ENCODE measurements at regions not wholly inside any gene's neighbourhood (a gene's known extent, or its start where the extent isn't known, plus 50 kb on each side); places are given as distances from the start of the nearest gene placed in this dataset.

DNA sequence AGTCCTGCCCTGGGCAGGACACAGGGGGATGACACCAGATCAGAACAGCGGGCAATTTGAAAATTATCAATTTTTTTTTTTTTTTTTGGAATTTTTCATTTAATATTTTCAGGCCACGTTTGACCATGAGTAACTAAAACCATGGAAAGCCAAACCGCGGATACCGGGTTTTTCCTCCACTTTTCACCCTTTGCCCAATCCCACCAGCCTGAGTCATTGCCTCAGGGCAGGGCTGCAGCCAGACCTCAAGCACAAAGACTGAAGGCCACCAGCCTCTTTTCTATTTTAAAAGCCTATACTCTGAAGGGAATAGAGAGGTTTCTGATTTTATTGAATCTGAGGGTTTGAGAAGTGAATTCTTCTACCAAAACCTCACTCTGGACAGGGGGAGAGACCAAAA lies 381.1 kb downstream of the IRS1 start:
- no peak overlapping the region for H3K27ac ChIP-seq (ENCODE audit: insufficient read depth, low read length)
- TF ChIP-seq, protein P1, sequence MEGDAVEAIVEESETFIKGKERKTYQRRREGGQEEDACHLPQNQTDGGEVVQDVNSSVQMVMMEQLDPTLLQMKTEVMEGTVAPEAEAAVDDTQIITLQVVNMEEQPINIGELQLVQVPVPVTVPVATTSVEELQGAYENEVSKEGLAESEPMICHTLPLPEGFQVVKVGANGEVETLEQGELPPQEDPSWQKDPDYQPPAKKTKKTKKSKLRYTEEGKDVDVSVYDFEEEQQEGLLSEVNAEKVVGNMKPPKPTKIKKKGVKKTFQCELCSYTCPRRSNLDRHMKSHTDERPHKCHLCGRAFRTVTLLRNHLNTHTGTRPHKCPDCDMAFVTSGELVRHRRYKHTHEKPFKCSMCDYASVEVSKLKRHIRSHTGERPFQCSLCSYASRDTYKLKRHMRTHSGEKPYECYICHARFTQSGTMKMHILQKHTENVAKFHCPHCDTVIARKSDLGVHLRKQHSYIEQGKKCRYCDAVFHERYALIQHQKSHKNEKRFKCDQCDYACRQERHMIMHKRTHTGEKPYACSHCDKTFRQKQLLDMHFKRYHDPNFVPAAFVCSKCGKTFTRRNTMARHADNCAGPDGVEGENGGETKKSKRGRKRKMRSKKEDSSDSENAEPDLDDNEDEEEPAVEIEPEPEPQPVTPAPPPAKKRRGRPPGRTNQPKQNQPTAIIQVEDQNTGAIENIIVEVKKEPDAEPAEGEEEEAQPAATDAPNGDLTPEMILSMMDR (conservative IDR thresholded peaks at IDR 0.05 in 1 of 2, IDR thresholded peaks at IDR 0.05 in 1 of 2; ENCODE audit: low read depth in 1 of 2, low read length in 2 of 2): no peak
- no peak for TF ChIP-seq EZH2 (IDR thresholded peaks at IDR 0.05; ENCODE audit: low read length, missing control alignments)
- H3K27me3 ChIP-seq (ENCODE audit: control insufficient read depth, insufficient read depth, low read length): no peaks in the 10 kb centered on the region
- H3K9me3 ChIP-seq (ENCODE audit: control insufficient read depth, insufficient read depth, low read depth, low read length): no peaks in the 10 kb centered on the region
- no peak for DNase-seq (ENCODE audit: low read depth in 2 of 2)
- no peaks in the 10 kb centered on the region for H4K20me1 ChIP-seq (ENCODE audit: control insufficient read depth, extremely low read depth, insufficient read depth, low read length)
- H3K9ac ChIP-seq (ENCODE audit: insufficient read depth, low read length): no peak overlapping the region
- H3K4me2 ChIP-seq (ENCODE audit: extremely low read depth, insufficient read depth, low read length): no peak overlapping the region
- no peaks in the 10 kb centered on the region for H3K36me3 ChIP-seq (ENCODE audit: control insufficient read depth, insufficient read depth, low read length)
- no peak overlapping the region for H3K4me3 ChIP-seq (replicated peaks in 1 of 4; ENCODE audit: control extremely low read depth in 1 of 4, insufficient read depth in 1 of 4, low read depth in 3 of 4, low read length in 4 of 4)
- H3K4me1 ChIP-seq (ENCODE audit: control insufficient read depth, extremely low read depth, insufficient read depth, low read length): peaks cover 4% of the 10 kb centered on the region
- no peak overlapping the region for H2AFZ ChIP-seq (ENCODE audit: low read length)
- H3K79me2 ChIP-seq (ENCODE audit: control insufficient read depth, insufficient read depth, low read length): no peaks in the 10 kb centered on the region

DNA sequence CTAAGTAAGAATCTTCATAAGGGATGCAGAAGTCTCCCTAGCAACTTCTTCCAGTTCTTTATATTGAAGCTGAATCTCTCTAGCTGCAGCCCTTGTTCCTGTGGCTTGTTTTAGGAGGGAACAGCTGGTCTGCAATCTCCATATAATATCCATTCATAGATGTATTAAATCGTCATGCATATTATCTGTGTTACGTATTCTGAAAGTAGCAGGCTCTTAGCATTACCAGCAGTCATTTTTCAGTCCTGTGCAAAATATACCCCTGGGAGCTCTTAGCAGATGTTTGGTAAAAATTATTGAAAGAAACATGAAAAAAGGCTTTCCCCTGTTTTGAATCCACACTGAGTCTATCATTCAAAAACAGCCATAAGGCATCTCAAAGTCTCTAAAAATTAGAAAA lies 385.3 kb downstream of the IRS1 start:
- DNase-seq (ENCODE audit: low read depth in 2 of 2): peak in 1 of 2 donors; percentile 43
- H3K9ac ChIP-seq (ENCODE audit: insufficient read depth, low read length): no peak overlapping the region
- H2AFZ ChIP-seq (ENCODE audit: low read length): no peak overlapping the region
- H3K36me3 ChIP-seq (ENCODE audit: control insufficient read depth, insufficient read depth, low read length): no peaks in the 10 kb centered on the region
- H3K9me3 ChIP-seq (ENCODE audit: control insufficient read depth, insufficient read depth, low read depth, low read length): no peaks in the 10 kb centered on the region
- no peaks in the 10 kb centered on the region for H3K27me3 ChIP-seq (ENCODE audit: control insufficient read depth, insufficient read depth, low read length)
- no peaks in the 10 kb centered on the region for H3K4me1 ChIP-seq (ENCODE audit: control insufficient read depth, extremely low read depth, insufficient read depth, low read length)
- TF ChIP-seq, protein P1 (conservative IDR thresholded peaks at IDR 0.05 in 1 of 2, IDR thresholded peaks at IDR 0.05 in 1 of 2; ENCODE audit: low read depth in 1 of 2, low read length in 2 of 2): no peak
- no peak for TF ChIP-seq EZH2 (IDR thresholded peaks at IDR 0.05; ENCODE audit: low read length, missing control alignments)
- H4K20me1 ChIP-seq (ENCODE audit: control insufficient read depth, extremely low read depth, insufficient read depth, low read length): no peaks in the 10 kb centered on the region
- no peak overlapping the region for H3K27ac ChIP-seq (ENCODE audit: insufficient read depth, low read length)
- H3K4me3 ChIP-seq (replicated peaks in 1 of 4; ENCODE audit: control extremely low read depth in 1 of 4, insufficient read depth in 1 of 4, low read depth in 3 of 4, low read length in 4 of 4): no peak overlapping the region
- no peak overlapping the region for H3K4me2 ChIP-seq (ENCODE audit: extremely low read depth, insufficient read depth, low read length)
- H3K79me2 ChIP-seq (ENCODE audit: control insufficient read depth, insufficient read depth, low read length): no peaks in the 10 kb centered on the region

DNA sequence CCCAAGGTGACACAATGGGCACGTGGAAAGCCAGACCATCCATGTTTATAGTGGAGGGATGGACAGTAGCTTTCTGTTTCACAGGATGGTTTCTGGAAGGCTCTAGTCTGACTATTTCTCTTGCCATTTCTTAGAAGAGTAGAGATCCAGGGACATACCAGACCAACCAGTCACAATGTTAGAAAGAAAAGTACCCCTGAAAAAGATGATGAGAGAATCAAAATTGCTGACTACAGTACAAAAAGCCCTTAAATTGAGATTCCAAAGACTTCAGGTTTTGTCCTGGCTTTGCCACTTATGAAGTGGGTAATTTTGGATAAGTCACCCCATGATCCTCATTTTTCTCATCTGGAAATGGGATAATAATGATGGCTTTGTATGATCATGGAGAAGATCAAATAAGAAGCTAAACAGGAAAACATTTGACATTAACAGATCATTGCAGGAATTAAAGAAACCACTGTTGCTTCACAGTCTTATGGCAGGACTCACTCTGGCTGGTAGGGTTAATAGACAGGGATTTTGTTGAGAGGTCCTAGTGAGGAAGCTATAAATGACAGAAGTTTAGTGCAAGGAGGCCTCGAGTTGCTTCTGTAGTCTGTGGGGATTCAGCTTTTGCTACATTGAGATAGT lies 386.0 kb downstream of the IRS1 start:
- DNase-seq (ENCODE audit: low read depth in 2 of 2): no peak
- Histone ChIP-seq H3K4me2 (ENCODE audit: extremely low read depth, insufficient read depth, low read length) (no peak overlapping the region), H3K79me2 (ENCODE audit: control insufficient read depth, insufficient read depth, low read length) (no peaks in the 10 kb centered on the region), H3K9me3 (ENCODE audit: control insufficient read depth, insufficient read depth, low read depth, low read length) (no peaks in the 10 kb centered on the region), H2AFZ (ENCODE audit: low read length) (peak overlapping the region; percentile 2), H3K4me3 (replicated peaks in 1 of 4; ENCODE audit: control extremely low read depth in 1 of 4, insufficient read depth in 1 of 4, low read depth in 3 of 4, low read length in 4 of 4) (no peak overlapping the region), H4K20me1 (ENCODE audit: control insufficient read depth, extremely low read depth, insufficient read depth, low read length) (no peaks in the 10 kb centered on the region), H3K4me1 (ENCODE audit: control insufficient read depth, extremely low read depth, insufficient read depth, low read length) (no peaks in the 10 kb centered on the region), H3K36me3 (ENCODE audit: control insufficient read depth, insufficient read depth, low read length) (no peaks in the 10 kb centered on the region), H3K9ac (ENCODE audit: insufficient read depth, low read length) (no peak overlapping the region), H3K27ac (ENCODE audit: insufficient read depth, low read length) (no peak overlapping the region), H3K27me3 (ENCODE audit: control insufficient read depth, insufficient read depth, low read length) (no peaks in the 10 kb centered on the region)
- no peak for TF ChIP-seq EZH2 (IDR thresholded peaks at IDR 0.05; ENCODE audit: low read length, missing control alignments)
- TF ChIP-seq, protein P1 (conservative IDR thresholded peaks at IDR 0.05 in 1 of 2, IDR thresholded peaks at IDR 0.05 in 1 of 2; ENCODE audit: low read depth in 1 of 2, low read length in 2 of 2): no peak
